ENCODE measurements at regions not wholly inside any gene's neighbourhood (a gene's known extent, or its start where the extent isn't known, plus 50 kb on each side); places are given as distances from the start of the nearest gene placed in this dataset.

DNA sequence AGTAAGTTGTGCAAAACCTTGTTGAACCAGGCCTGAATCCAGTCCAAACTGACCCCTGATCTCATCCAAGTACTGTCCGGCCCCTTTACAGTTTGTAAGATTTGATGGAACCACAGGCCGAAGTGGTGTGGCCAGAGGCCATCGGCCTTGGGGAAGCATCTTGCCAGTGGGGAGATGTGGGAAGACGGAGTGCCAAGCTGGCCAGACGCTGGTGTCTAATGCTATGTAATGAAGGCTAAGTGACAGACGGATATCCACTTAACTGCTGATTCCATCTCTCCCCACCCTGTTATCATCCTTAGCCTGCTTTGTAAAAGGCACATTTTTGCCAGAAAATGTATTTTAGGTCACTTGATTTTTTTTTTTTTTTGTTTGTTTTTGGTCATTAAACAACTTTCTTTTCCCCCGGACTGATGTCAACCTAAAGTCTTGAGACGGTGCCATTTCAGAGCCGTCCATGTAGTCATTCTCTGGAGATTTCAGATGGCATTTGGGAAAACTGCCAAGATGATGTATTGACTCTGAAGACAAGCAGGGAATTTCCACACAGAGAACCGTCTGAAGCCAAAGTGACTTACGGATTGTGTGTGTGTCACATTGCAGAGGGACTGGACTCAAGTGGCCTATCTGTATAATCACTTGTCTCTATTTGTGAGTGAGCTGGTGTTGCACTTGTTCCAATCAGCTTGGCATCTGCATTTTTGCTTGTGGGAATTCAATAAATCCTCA, 86.5 kb upstream of the MANSC4 start:
- TF ChIP-seq, protein P1, sequence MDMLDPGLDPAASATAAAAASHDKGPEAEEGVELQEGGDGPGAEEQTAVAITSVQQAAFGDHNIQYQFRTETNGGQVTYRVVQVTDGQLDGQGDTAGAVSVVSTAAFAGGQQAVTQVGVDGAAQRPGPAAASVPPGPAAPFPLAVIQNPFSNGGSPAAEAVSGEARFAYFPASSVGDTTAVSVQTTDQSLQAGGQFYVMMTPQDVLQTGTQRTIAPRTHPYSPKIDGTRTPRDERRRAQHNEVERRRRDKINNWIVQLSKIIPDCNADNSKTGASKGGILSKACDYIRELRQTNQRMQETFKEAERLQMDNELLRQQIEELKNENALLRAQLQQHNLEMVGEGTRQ (IDR thresholded peaks at IDR 0.05; ENCODE audit: low read depth, low read length) = no peak
- no peak for TF ChIP-seq CTCF (conservative IDR thresholded peaks at IDR 0.05; ENCODE audit: low read depth, low read length)
- no peak for TF ChIP-seq MXI1 (IDR thresholded peaks at IDR 0.05; ENCODE audit: borderline replicate concordance, low read depth, low read length)

Data from IMR-90 (cell line).